Astrocyte of the spinal cord (primary cell): ENCODE measurements at regions not wholly inside any gene's neighbourhood (a gene's known extent, or its start where the extent isn't known, plus 50 kb on each side); places are given as distances from the start of the nearest gene placed in this dataset.

ENCODE experiments used
- DNase-seq: peaks from one replicate; pipeline ENCODE4 v3.0.0; 2011; ENCODE audit warnings: low read depth, low spot score
- H3K4me3 ChIP-seq: 2 replicates; pipeline ENCODE4 v1.5.1; 2011; ENCODE audit warnings: low read depth, mild to moderate bottlenecking, low read length, moderate library complexity
- in situ Hi-C: cut with HindIII; loops from 2 replicates; pipeline ENCODE4 v1.10.0; 2017; ENCODE audit warnings: low sequenced_read_pairs
- TF ChIP-seq, protein P1 (sequence below): IDR thresholded peaks from 2 replicates; pipeline ENCODE4 v1.5.1; 2012; ENCODE audit warnings: low read depth, mild to moderate bottlenecking, low read length, inconsistent platforms

DNA sequence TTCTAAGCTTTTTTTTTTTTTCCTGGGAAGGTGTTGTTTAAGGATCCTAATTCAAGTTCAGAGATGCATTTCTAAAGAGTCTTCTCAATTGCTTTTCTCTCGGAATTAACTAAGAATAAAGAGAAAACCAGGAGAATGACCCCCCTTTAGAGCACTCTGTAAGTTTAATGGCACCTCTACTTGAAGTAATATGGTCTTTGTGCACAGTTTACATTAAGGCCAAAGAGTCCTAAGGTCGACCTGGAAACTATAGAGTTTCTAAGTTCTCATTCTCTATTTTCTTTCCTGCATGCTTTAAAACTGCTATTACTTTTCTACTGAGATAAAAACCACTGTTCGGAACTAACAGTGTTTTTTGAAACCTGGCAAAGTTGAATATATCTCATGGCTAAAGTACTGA is 923.1 kb upstream of the CDH10 start:
- TF ChIP-seq, protein P1, sequence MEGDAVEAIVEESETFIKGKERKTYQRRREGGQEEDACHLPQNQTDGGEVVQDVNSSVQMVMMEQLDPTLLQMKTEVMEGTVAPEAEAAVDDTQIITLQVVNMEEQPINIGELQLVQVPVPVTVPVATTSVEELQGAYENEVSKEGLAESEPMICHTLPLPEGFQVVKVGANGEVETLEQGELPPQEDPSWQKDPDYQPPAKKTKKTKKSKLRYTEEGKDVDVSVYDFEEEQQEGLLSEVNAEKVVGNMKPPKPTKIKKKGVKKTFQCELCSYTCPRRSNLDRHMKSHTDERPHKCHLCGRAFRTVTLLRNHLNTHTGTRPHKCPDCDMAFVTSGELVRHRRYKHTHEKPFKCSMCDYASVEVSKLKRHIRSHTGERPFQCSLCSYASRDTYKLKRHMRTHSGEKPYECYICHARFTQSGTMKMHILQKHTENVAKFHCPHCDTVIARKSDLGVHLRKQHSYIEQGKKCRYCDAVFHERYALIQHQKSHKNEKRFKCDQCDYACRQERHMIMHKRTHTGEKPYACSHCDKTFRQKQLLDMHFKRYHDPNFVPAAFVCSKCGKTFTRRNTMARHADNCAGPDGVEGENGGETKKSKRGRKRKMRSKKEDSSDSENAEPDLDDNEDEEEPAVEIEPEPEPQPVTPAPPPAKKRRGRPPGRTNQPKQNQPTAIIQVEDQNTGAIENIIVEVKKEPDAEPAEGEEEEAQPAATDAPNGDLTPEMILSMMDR = no peak
- H3K4me3 ChIP-seq = no peak overlapping the region
- in situ Hi-C loops = no loop called here
- DNase-seq = no peak

DNA sequence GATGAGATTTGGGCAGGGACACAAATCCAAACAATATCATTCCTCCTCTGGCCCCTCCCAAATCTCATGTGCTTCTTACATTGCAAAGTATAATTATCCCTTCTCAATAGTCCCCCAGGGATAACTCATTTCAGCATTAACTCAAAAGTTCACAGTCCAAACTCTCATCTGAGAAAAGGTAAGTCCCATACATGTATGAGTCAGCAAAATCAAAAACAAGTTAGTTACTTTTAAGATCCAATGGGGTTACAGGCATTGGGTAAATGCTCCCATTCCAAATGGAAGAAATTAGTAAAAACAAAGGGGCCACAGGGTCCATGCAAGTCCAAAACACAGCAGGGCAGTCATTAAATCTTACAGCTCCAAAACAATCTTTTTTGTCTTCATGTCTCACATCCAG is 917.9 kb upstream of the CDH10 start:
- no peak overlapping the region for H3K4me3 ChIP-seq
- no peak for DNase-seq
- in situ Hi-C loops = no loop called here
- TF ChIP-seq, protein P1 = no peak

DNA sequence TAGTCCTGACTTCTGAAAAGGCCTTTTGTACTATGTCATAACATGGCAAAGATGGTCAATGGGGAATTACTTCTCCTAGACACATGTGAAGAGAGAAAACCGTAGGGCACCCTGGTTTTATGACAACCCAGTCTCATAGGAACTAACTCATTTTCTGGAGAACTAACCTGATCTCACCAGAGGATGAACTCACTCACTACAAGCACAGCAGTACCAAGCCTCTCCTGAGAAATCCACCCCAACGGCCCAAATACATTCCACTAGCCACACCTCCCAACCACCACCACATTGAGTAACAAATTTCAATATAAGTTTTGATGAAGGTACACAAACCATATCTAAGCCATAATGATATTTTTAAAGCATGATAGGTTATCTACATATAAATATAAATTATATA is 909.3 kb upstream of the CDH10 start:
- DNase-seq = no peak
- in situ Hi-C loops = no loop called here
- H3K4me3 ChIP-seq = no peak overlapping the region
- TF ChIP-seq, protein P1 = no peak

DNA sequence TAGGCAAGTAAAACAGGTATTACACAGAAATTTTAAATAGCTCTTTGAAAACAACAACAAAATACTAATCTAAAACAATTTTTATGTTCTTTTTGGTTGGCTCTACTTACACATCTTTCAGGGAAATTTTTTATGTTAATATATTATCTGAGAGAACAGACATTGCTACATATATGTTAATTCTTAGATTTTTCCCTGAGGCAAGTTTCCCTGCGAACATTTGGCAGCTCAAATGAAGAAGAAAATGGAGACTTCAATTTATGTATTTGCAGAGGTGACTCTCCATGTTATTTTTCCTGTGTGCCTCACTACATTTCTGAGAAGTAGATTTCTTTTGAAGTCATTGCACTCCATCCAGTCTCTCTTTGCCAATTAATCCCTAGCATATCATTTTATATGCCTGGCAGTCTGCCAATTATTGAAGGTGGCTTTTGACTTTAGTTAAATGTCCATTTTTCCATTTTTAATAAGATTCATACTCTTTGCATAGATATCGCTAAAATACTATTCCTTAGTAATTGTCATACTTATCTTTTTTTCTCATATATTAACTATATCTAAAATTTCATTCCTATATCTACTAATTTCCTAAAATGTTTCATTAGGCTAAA is 908.2 kb upstream of the CDH10 start:
- in situ Hi-C loops = no loop called here
- no peak overlapping the region for H3K4me3 ChIP-seq
- no peak for DNase-seq
- TF ChIP-seq, protein P1 = no peak

DNA sequence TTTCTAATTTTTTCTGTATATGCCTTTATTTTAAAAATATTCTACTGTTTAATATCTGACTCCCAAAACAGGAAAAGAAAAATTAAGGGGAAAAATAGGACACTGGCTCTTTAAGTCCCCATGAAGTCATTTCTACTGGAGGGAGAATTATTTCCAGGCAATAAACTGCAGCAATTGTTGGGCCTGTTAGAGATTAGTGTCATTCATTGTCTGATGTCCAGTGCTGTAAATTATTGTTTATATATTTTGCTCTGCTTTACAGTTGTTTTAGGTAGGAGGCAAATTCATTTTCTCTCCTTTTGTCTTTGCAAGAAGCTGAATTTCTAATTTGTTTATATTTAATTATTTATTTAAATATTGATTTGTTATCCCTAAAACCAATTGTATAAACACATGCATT is 906.0 kb upstream of the CDH10 start:
- no peak for DNase-seq
- in situ Hi-C loops = no loop called here
- TF ChIP-seq, protein P1 = no peak
- no peak overlapping the region for H3K4me3 ChIP-seq

DNA sequence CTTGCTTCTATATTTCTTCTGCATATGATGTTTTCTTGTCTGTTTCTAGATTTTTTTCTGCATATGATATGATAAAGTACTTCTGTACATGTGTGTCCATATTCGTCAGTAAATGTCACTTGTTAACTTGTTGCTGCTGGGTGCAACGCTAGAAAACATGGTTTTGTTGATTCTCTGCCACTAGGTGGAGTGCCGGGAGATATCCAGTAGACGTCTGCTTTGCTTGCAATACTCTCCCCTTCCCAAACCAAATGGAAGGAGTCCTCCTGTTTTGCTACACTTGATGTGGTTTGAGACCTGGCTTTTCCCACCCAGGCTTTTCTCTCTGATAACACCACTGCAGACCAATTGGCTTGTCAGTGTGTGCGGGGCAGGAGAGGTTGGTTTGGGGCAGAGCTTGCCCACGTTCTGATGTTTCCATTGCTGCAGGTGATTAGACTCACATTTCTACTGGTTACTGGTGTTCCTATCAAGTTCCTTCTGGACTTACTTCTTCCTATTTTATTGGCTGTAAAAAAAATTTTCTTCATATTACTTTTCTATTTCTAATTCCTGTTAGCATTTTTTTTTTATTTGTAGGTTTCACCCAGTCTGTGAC is 900.0 kb upstream of the CDH10 start:
- peak; percentile 36 for DNase-seq
- no peak overlapping the region for H3K4me3 ChIP-seq
- TF ChIP-seq, protein P1 = peak; percentile 66
- in situ Hi-C loops = no loop called here
